CD4-positive, alpha-beta T cell treated with Interferon alpha-2 for 1 hour (primary cell): ENCODE measurements at regions not wholly inside any gene's neighbourhood (a gene's known extent, or its start where the extent isn't known, plus 50 kb on each side); places are given as distances from the start of the nearest gene placed in this dataset.

Experiments used
- DNase-seq, 2 donors: peaks; one replicate each; pipeline ENCODE4 v3.0.0-alpha.2; 2020 to 2022

DNA sequence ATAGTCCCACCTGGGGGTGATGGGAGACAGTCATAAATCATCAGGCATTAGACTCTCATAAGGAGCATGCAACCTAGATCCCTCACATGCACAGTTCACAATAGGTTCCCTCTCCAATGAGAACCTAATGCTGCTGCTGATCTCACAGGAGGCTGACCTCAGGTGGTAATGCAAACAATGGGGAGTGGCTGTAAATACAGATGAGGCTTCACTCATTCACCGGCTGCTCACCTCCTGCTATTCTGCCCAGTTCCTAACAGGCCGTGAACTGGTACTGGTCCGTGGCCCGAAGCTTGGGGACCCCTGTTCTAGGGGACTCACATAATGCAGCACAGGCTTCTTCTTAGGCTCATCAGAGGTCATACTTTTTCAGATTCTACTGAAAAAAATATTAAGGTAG is 625.9 kb upstream of the AGA start:
- DNase-seq = no peak

DNA sequence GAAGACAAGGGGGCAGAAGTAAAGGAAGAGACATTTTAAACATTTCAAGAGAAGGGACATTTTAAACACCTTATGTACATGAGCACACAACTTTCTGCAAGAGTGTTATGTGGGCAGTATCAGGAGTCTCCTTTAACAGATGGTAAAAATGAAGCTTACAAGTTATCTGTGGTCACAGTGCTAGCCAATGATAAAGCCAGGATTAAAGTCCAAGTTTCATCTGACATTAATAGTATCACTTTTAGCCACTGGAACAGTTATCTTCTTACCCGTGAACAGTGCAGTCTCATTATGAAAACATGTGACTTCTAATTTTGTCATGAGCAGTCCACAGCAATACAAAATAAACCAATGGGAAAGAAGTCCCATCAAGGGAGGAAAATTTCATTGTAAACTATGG is 627.9 kb upstream of the AGA start:
- DNase-seq = no peak

DNA sequence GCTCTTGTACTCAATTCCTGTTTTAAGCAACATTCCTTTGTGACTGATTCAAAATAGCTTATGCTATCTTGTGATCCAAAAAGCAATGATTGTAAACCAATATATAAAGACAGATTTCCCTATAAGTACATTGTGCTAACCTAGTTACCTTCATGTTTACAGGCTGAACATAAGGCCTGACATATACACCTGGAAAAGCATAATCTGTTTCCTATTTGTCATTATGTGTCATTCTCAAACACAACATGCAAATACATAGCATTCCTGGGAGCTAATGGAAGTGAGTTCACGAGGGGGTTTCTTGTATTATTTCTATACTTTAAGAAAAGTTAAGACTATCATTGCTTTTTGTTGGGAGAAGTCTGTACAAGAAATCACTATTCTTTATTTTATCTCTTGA is 638.1 kb upstream of the AGA start:
- DNase-seq = no peak

DNA sequence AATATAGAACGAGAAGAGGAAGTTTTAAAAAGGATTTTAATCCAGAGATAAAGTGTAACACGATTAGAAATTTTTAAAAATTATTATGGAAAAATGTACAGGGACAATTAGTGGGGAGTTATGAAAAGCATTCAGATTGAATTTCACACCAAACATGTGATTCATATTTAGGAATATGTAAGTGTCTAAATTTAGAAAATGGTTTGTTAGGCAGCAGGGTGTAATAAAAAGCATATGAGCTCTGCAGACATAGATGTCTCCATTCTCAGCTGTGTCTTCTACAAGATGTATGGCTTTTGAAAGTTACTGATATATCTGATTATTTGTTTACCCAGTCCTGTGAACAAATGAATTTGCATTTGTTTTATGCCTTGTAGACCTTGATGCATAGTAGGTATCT is 638.9 kb upstream of the AGA start:
- no peak for DNase-seq

DNA sequence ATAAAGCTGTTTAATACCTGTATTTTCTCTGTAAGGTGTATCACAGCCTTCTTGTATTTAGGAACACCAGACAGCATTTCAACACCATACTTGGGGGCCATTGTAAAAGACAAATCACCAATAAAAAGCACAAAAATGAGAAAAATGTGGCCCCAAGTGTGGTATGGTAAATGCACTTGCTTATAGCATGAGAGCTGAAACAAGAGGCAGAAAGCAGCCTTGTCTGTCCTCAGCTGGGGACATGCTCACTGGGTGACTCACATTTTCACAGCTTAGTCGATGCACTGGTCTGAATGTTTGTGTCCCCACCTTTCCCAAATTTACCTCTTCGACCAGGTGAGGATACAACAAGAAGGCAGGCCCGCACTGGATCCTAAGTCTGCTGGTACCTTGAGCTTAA is 639.7 kb upstream of the AGA start:
- no peak for DNase-seq

- no peak for DNase-seq
Observed at GRCh38 chr4:178082906-178083305, 640.7 kb upstream of the AGA start.

DNA sequence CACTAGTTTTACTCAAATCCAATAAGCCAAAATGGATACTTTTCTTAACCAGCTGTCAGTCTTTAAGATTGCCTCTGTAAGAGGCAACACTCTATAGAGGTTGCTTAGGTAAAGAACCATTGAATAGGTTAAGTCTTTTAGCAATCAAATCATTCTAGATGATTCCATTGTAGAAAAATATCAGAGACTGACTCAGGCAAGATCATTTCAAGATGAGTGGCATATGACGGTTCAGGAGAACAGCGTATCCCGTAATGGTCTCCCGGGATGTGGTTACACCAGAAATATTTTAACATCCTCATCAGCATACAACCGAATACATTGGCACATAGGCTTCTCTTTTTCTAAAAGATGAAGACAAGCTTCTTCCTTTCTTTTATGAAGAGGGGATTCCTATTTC is 641.7 kb upstream of the AGA start:
- no peak for DNase-seq

DNA sequence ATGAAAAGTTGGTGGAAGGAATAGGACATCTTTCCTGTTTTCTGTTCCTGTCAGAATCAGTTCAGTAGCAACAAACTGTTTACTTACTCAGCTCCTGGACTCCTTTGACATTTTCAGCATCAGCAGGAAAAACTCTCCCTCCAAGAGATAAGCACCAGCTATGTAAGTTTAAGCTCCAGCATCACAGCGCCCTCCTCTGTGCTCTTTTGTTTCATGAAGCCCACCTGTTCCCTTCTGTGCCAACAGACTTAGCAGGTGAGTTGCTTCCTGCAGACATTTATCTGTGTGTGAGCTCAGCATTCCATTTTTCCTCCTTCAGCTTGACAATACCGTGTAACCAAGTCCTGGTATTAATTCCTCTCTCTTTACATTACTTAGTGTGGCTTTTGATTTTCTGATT is 644.1 kb upstream of the AGA start:
- no peak for DNase-seq

GRCh38 chr4:178090640-178091411 is 648.6 kb upstream of the AGA start:
- DNase-seq = no peak

GRCh38 chr4:178102139-178102538 is 659.9 kb upstream of the AGA start:
- DNase-seq = no peak

DNA sequence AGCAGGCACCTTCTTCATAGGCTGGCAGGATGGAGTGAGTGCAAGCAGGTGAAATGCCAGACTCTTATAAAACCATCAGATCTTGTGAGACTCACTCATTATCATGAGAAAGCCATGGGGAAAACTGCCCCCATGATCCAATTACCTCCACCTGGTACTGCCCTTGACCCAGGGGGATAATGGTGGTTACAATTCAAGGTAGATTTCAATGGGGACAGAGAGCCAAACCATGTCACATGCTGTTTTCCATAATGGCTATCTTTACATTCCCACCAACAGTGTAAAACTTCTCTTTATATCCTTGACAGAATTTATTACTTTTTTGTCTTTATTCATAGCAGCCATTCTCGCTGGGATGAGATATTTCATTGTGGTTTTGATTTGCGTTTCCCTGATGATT is 663.0 kb upstream of the AGA start:
- DNase-seq = no peak

GRCh38 chr4:178136736-178137345 is 694.6 kb upstream of the AGA start:
- DNase-seq = no peak

GRCh38 chr4:178137732-178138471 is 695.7 kb upstream of the AGA start:
- no peak for DNase-seq

DNA sequence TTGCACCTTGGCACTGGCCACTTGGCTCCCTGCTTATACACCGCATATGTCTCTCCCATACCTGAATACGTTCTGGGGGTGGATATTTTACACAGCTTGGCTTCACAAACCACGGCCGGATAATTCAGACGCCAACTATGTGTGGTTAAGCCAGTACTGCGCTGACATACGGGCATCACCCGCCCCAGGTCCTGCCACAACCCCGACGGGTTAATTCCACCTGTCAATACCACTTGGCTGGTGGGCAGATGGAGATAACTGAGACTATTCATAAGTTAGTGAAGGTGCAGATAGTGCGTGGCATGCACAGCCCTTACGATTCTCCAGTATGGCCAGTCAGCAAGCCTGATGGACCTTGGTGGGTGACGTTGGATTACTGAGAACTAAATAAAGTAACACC is 696.3 kb upstream of the AGA start:
- no peak for DNase-seq

- DNase-seq = no peak
Observed at GRCh38 chr4:178140326-178140915, 698.2 kb upstream of the AGA start.

DNA sequence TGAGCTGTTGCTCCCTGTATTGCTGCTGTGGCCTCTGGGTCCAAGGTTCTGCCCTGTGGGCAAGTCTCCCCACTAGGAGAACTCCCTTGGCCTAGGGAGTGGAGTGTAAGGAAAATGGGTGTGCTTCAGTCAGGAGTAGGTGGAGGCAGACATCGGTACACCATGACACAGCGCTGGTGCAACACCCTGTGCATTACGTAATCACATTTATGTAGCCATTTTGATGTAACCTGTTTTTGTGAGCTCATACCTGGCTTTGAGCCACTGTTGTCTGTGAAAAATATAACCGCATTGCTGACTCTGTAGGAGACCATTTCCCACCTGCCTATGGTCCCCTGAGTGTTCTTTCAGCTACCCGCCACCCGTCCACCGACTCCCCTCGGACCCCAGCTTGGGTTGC is 700.5 kb upstream of the AGA start:
- no peak for DNase-seq

DNA sequence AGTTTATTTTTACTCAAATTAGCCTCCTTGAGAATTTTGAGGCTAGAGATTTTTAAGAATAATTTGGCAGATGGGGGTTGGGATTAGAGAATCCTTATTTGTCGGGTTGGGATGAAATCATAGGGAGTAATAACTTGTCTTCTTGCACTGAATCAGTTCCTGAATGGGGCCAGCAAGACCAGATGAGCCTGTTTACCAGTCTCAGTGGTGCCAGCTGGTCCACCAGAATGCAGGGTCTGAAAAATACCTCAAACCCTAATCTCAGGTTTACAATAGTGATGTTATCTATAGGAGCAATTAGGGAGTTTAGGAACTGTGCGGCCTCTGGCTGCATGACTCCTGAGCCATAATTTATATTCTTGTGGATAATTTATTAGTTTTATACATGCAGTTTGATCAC is 705.9 kb upstream of the AGA start:
- no peak for DNase-seq

- DNase-seq = no peak
Observed at GRCh38 chr4:178165251-178165950, 723.2 kb upstream of the AGA start.

DNA sequence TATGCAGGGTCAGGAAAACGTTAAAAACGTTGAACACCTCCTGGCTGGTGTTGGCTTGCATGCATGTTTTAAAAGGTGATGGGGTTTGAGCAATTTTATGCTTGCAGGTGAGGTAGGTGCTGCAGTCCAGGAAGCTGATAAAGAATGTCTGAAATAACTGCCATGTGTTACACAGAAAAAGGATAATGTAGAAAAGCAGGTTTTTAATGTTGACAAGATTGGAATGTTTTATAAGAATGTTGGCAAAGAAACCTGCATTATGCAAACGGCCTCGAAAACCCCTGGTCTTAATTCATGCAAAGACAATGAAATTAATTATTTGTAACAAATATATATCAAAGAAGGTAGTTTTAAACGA is 723.7 kb upstream of the AGA start:
- DNase-seq = no peak

DNA sequence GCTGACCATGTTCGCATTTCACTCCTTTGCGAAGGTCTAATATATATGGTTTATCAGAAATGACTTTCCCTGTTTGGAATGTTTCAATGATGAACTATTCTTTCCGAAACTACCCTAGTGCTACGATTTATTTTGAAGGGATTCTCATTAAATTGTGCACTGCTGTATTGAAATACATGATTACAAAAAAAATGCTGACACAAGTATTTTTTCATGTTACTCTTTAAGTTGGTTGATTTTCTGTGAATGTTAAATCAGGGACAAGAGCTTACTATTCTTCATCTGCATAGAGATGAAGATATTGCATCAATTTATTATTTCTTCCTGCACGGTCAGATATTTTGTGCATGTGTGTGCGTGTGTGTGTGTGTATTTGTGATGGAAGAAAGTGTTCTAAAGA is 731.5 kb upstream of the AGA start:
- DNase-seq = no peak

DNA sequence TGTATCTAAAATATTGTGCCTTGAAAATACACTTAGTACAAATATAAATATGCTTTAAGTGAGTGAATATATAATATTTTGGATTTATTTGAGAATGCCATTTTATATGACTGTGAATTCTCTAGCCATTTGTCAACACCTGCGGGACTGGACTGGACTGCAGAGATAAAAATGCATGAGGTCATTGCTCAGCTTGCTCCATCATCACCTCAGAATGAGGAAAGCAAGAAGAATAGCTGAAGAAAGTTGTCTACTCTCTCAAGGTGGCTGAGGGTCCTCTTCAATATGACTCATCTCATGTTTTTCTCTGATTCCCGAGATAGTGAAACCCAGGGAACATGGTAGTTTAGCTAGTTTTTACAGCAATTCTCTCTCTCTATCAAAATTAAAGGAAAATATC is 732.5 kb upstream of the AGA start:
- no peak for DNase-seq

GRCh38 chr4:178185517-178185916 is 743.3 kb upstream of the AGA start:
- DNase-seq = no peak

- DNase-seq = no peak
Observed at GRCh38 chr4:178192611-178193010, 750.4 kb upstream of the AGA start.
